HUES48 (cell line): ENCODE measurements at regions not wholly inside any gene's neighbourhood (a gene's known extent, or its start where the extent isn't known, plus 50 kb on each side); places are given as distances from the start of the nearest gene placed in this dataset.

Source experiments
- H3K27ac ChIP-seq: one replicate; pipeline ENCODE4 v1.7.0; 2013; ENCODE audit warnings: low read depth, low read length, inconsistent platforms
- H3K27me3 ChIP-seq: 2 replicates; pipeline ENCODE4 v1.6.1; 2013; ENCODE audit warnings: mild to moderate bottlenecking, low read length; ENCODE audit not compliant: control insufficient read depth, insufficient read depth
- H3K36me3 ChIP-seq: 2 replicates; pipeline ENCODE4 v1.6.1; 2013; ENCODE audit warnings: low read length; ENCODE audit not compliant: control insufficient read depth, insufficient read depth
- H3K4me1 ChIP-seq: 2 replicates; pipeline ENCODE4 v1.6.1; 2013; ENCODE audit warnings: mild to moderate bottlenecking, low read length; ENCODE audit not compliant: control insufficient read depth, insufficient read depth
- H3K4me3 ChIP-seq: 2 replicates; pipeline ENCODE4 v1.5.1; 2013; ENCODE audit warnings: mild to moderate bottlenecking, low read depth, low read length
- H3K9ac ChIP-seq: 2 replicates; pipeline ENCODE4 v1.6.1; 2013; ENCODE audit warnings: mild to moderate bottlenecking, low read depth, low read length, moderate library complexity
- H3K9me3 ChIP-seq: 2 replicates; pipeline ENCODE4 v1.6.1; 2013; ENCODE audit warnings: low read length; ENCODE audit not compliant: control insufficient read depth, insufficient read depth

GRCh38 chr6:102680413-102680812, 1286.9 kb downstream of the GRIK2 start:
- no peaks in the 10 kb centered on the region for H3K9me3 ChIP-seq
- H3K4me1 ChIP-seq, result no peaks in the 10 kb centered on the region
- no peak overlapping the region for H3K4me3 ChIP-seq
- H3K27ac ChIP-seq, result no peak overlapping the region
- H3K9ac ChIP-seq, result no peak overlapping the region
- no peaks in the 10 kb centered on the region for H3K36me3 ChIP-seq
- H3K27me3 ChIP-seq, result no peaks in the 10 kb centered on the region

GRCh38 chr6:102679865-102680264, 1286.4 kb downstream of the GRIK2 start:
- no peaks in the 10 kb centered on the region for H3K27me3 ChIP-seq
- H3K4me1 ChIP-seq, result no peaks in the 10 kb centered on the region

GRCh38 chr6:102677225-102677624, 1283.7 kb downstream of the GRIK2 start:
- Histone ChIP-seq H3K9me3 (no peaks in the 10 kb centered on the region), H3K9ac (no peak overlapping the region), H3K27ac (no peak overlapping the region), H3K27me3 (no peaks in the 10 kb centered on the region), H3K4me1 (no peaks in the 10 kb centered on the region), H3K36me3 (no peaks in the 10 kb centered on the region), H3K4me3 (no peak overlapping the region)

More at GRCh38 chr6:102679865-102680264, 1286.4 kb downstream of the GRIK2 start:
- Histone ChIP-seq H3K27ac (no peak overlapping the region), H3K36me3 (no peaks in the 10 kb centered on the region), H3K9me3 (no peaks in the 10 kb centered on the region), H3K9ac (no peak overlapping the region), H3K4me3 (no peak overlapping the region)

GRCh38 chr6:102670735-102671134, 1277.2 kb downstream of the GRIK2 start:
- Histone ChIP-seq H3K27me3 (no peaks in the 10 kb centered on the region), H3K4me1 (no peaks in the 10 kb centered on the region), H3K9ac (no peak overlapping the region), H3K9me3 (no peaks in the 10 kb centered on the region), H3K36me3 (no peaks in the 10 kb centered on the region), H3K27ac (no peak overlapping the region), H3K4me3 (no peak overlapping the region)

- no peak overlapping the region for H3K4me3 ChIP-seq
- H3K27me3 ChIP-seq, result no peaks in the 10 kb centered on the region
- no peaks in the 10 kb centered on the region for H3K36me3 ChIP-seq
- no peak overlapping the region for H3K27ac ChIP-seq
- H3K9me3 ChIP-seq, result no peaks in the 10 kb centered on the region
- no peaks in the 10 kb centered on the region for H3K4me1 ChIP-seq
- no peak overlapping the region for H3K9ac ChIP-seq
These were observed 1269.3 kb downstream of the GRIK2 start for GRCh38 chr6:102662851-102663250.

- H3K27me3 ChIP-seq, result no peaks in the 10 kb centered on the region
- no peak overlapping the region for H3K9ac ChIP-seq
- H3K27ac ChIP-seq, result no peak overlapping the region
- H3K4me3 ChIP-seq, result no peak overlapping the region
- H3K4me1 ChIP-seq, result no peaks in the 10 kb centered on the region
- no peaks in the 10 kb centered on the region for H3K36me3 ChIP-seq
- H3K9me3 ChIP-seq, result no peaks in the 10 kb centered on the region
These were observed 1266.8 kb downstream of the GRIK2 start for GRCh38 chr6:102660303-102660702.

- H3K36me3 ChIP-seq, result no peaks in the 10 kb centered on the region
- no peaks in the 10 kb centered on the region for H3K27me3 ChIP-seq
- H3K9me3 ChIP-seq, result no peaks in the 10 kb centered on the region
- H3K9ac ChIP-seq, result no peak overlapping the region
- H3K27ac ChIP-seq, result no peak overlapping the region
- H3K4me1 ChIP-seq, result no peaks in the 10 kb centered on the region
- no peak overlapping the region for H3K4me3 ChIP-seq
These were observed 1262.3 kb downstream of the GRIK2 start for GRCh38 chr6:102655823-102656222.

GRCh38 chr6:102641426-102641825, 1247.9 kb downstream of the GRIK2 start:
- Histone ChIP-seq H3K27ac (no peak overlapping the region), H3K9me3 (no peaks in the 10 kb centered on the region; the same call in 1 of the 2 replicates), H3K4me3 (no peak overlapping the region), H3K27me3 (no peaks in the 10 kb centered on the region), H3K9ac (no peak overlapping the region), H3K36me3 (no peaks in the 10 kb centered on the region), H3K4me1 (no peaks in the 10 kb centered on the region)

- H3K4me3 ChIP-seq, result no peak overlapping the region
- no peaks in the 10 kb centered on the region for H3K27me3 ChIP-seq
- no peak overlapping the region for H3K9ac ChIP-seq
- no peaks in the 10 kb centered on the region for H3K9me3 ChIP-seq
- no peaks in the 10 kb centered on the region for H3K4me1 ChIP-seq
- H3K36me3 ChIP-seq, result no peaks in the 10 kb centered on the region
- no peak overlapping the region for H3K27ac ChIP-seq
These were observed 1238.4 kb downstream of the GRIK2 start for GRCh38 chr6:102631921-102632320.

GRCh38 chr6:102623201-102623600, 1229.7 kb downstream of the GRIK2 start:
- no peak overlapping the region for H3K27ac ChIP-seq
- no peaks in the 10 kb centered on the region for H3K4me1 ChIP-seq
- no peak overlapping the region for H3K4me3 ChIP-seq
- H3K36me3 ChIP-seq, result no peaks in the 10 kb centered on the region
- H3K27me3 ChIP-seq, result no peaks in the 10 kb centered on the region
- no peaks in the 10 kb centered on the region for H3K9me3 ChIP-seq
- H3K9ac ChIP-seq, result no peak overlapping the region

GRCh38 chr6:102619585-102619984, 1226.1 kb downstream of the GRIK2 start:
- H3K27ac ChIP-seq, result no peak overlapping the region
- H3K4me1 ChIP-seq, result no peaks in the 10 kb centered on the region
- H3K4me3 ChIP-seq, result no peak overlapping the region
- no peaks in the 10 kb centered on the region for H3K27me3 ChIP-seq
- no peaks in the 10 kb centered on the region for H3K36me3 ChIP-seq
- peaks cover 4% of the 10 kb centered on the region; the same call in 1 of the 2 replicates for H3K9me3 ChIP-seq
- no peak overlapping the region for H3K9ac ChIP-seq

- no peak overlapping the region for H3K27ac ChIP-seq
These were observed 1189.1 kb downstream of the GRIK2 start for GRCh38 chr6:102582569-102582968.

More at GRCh38 chr6:102582569-102582968, 1189.1 kb downstream of the GRIK2 start:
- H3K4me1 ChIP-seq, result no peaks in the 10 kb centered on the region
- H3K9me3 ChIP-seq, result peaks cover 16% of the 10 kb centered on the region
- no peak overlapping the region for H3K9ac ChIP-seq
- H3K36me3 ChIP-seq, result no peaks in the 10 kb centered on the region
- H3K4me3 ChIP-seq, result no peak overlapping the region
- H3K27me3 ChIP-seq, result no peaks in the 10 kb centered on the region
